Mucosa of descending colon (tissue), 3 donors: ENCODE measurements at regions not wholly inside any gene's neighbourhood (a gene's known extent, or its start where the extent isn't known, plus 50 kb on each side); places are given as distances from the start of the nearest gene placed in this dataset.

Experiments used
- ATAC-seq: fragments of 200-7000 bp; cut with Tn5 transposase; one replicate; pipeline ENCODE4 v1.9.1; 2020; ENCODE audit warnings: mild to moderate bottlenecking, moderate library complexity
- DNase-seq, 3 donors: peaks; one replicate each; pipeline ENCODE4 v3.0.0-alpha.2; 2020
- H3K36me3 ChIP-seq: fragments of 200-600 bp; one replicate; pipeline ENCODE4 v1.8.0; 2021; ENCODE audit warnings: low read depth, mild to moderate bottlenecking
- H3K4me1 ChIP-seq: fragments of 200-600 bp; one replicate; pipeline ENCODE4 v1.8.0; 2021; ENCODE audit warnings: low read depth, mild to moderate bottlenecking
- H3K4me3 ChIP-seq: fragments of 200-600 bp; one replicate; pipeline ENCODE4 v1.8.0; 2021; ENCODE audit warnings: mild to moderate bottlenecking
- H3K9me3 ChIP-seq: fragments of 200-600 bp; one replicate; pipeline ENCODE4 v1.8.0; 2021; ENCODE audit warnings: mild to moderate bottlenecking
- intact Hi-C, 2 donors: fragments of 100-400 bp; cut with DNase I in 1 of 2; cut with micrococcal nuclease in 1 of 2; formaldehyde crosslinking; loops; one replicate each; pipeline versions ENCODE4 v1.11.0 to v1.11.1; 2022; cut with DNase I, micrococcal nuclease
- TF ChIP-seq, protein P1 (sequence below): fragments of 200-600 bp; IDR thresholded peaks from one replicate; pipeline ENCODE4 v1.8.0; 2022; ENCODE audit warnings: antibody characterized with exemption, mild to moderate bottlenecking
- donor health status: DM: no; HTN: no; CAD: no; lungs with moderate emphysema.
- donor health status: DM: no; HTN: no; CAD: no.
- donor health status: DM: no; HTN: yes; CAD: no.

DNA sequence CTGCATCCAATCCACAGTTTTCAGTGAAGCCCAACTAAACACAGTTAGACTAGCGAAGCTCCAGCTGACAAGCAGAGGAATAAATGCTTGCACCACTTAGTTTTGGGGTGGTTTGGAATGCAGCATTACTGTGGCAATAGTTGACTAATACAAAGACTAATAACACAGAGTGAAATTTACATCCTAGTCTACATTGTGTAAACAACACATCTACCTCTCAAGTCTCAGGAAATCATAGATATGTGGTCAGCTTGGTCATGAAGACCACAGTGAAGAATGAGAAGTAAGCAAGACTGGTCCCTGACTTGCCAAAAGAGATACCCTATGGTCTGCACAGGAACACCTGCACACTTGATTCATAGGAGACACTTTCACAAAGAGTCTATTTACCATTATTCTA lies 155.1 kb upstream of the TANK start:
- intact Hi-C loops, result no loop called here
- H3K4me1 ChIP-seq, result no peaks in the 10 kb centered on the region
- no peaks in the 10 kb centered on the region for H3K9me3 ChIP-seq
- TF ChIP-seq, protein P1, sequence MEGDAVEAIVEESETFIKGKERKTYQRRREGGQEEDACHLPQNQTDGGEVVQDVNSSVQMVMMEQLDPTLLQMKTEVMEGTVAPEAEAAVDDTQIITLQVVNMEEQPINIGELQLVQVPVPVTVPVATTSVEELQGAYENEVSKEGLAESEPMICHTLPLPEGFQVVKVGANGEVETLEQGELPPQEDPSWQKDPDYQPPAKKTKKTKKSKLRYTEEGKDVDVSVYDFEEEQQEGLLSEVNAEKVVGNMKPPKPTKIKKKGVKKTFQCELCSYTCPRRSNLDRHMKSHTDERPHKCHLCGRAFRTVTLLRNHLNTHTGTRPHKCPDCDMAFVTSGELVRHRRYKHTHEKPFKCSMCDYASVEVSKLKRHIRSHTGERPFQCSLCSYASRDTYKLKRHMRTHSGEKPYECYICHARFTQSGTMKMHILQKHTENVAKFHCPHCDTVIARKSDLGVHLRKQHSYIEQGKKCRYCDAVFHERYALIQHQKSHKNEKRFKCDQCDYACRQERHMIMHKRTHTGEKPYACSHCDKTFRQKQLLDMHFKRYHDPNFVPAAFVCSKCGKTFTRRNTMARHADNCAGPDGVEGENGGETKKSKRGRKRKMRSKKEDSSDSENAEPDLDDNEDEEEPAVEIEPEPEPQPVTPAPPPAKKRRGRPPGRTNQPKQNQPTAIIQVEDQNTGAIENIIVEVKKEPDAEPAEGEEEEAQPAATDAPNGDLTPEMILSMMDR, result no peak
- no peaks in the 10 kb centered on the region for H3K36me3 ChIP-seq
- DNase-seq (no peak), ATAC-seq (no peak)
- H3K4me3 ChIP-seq, result no peak overlapping the region

DNA sequence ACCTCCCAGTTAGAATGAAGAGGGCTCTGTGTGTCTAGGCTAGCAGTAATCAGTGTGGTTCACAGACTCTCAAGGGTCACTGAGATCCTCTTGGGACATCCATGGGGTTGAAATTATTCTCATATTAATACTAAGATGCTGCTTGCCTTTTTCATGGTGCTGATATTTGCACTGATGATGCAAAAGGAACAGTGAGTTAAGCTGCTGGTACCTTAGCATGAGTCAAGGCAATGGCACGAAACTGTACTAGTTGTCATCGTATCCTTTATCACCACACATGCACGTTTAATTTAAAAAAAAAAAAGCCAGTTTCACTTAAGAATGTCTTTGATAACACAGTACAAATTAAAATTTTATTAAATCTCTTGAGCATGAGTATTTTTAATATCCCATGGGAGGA lies 151.9 kb upstream of the TANK start:
- DNase-seq (no peak), ATAC-seq (no peak)
- Histone ChIP-seq H3K4me3 (no peak overlapping the region), H3K9me3 (no peaks in the 10 kb centered on the region), H3K4me1 (no peaks in the 10 kb centered on the region), H3K36me3 (no peaks in the 10 kb centered on the region)
- intact Hi-C loops, result no loop called here
- TF ChIP-seq, protein P1, result no peak

DNA sequence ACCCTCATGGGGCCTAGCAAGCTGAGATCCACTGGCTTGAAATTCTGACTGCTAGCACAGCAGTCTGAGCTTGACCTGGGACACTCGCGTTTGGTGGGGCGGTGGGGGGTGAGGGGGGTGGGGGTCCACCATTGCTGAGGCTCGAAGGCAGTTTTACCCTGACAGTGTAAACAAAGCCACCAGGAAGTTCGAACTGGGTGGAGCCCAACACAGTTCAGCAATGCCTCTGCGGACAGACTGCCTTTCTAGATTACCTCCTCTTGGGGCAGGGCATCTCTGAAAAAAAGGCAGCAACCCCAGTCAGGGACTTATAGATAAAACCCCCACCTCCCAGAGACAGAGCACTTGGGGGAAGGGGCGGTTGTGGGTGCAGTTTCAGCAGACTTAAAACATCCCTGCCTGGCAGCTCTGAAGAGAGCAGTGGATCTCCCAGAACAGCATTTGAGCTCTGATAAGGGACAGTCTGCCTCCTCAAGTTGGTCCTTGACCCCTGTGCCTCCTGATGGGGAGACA lies 149.7 kb upstream of the TANK start:
- Histone ChIP-seq H3K36me3 (no peaks in the 10 kb centered on the region), H3K4me1 (no peaks in the 10 kb centered on the region), H3K9me3 (no peaks in the 10 kb centered on the region), H3K4me3 (no peak overlapping the region)
- TF ChIP-seq, protein P1, result no peak
- ATAC-seq, result no peak
- intact Hi-C loops, result no loop called here
- no peak for DNase-seq

DNA sequence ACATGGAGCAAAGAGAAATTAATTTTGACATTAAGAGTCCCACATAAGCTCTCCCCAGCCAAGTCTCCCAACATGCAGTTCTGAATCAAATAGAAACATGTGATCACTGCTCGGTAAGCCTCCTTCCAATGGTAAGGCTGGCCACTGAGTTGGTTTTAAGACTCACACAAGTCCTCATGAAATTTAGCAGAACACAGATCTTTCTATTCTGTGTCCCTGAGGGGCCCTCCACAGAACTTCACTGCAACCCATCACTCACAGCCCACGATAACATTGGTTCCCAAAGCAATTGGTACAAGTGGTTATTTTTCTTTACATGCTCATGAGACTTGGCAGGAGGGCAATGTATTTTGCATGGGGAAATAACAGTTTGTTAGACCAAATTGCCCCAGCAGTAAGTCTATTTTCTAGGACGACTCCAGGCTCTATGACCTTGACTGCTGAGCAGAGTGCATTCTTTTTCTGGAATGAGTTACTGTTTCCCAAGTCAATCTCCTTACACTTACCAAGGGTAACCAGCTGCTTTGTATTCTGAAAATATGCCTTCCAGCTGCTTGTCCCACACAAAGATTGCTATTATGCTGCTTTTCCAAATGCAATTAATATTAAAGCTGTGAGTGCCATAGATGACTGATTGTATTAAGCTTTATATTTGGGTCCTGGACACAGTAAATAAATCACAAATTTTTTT lies 142.3 kb upstream of the TANK start:
- Histone ChIP-seq H3K36me3 (no peaks in the 10 kb centered on the region), H3K9me3 (no peaks in the 10 kb centered on the region), H3K4me3 (no peak overlapping the region), H3K4me1 (no peaks in the 10 kb centered on the region)
- TF ChIP-seq, protein P1, result no peak
- ATAC-seq, result no peak
- DNase-seq, result no peak
- intact Hi-C loops, result no loop called here

DNA sequence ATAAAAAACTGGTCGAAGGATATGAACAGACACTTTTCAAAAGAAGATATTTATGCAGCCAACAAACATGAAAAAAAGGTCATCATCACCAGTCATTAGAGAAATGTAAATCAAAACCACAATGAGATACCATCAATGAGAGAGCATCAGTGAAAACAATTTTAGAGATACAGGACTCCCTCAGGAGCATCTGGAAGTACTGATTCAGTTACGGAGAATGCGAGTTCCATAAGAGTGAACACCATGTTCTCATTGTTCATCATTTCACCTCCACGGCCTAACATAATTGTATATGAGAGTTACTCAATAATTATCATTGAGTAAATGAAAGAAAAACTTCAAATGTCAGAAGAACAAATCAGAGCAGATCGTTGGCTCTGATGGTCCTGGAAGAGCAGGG lies 140.9 kb upstream of the TANK start:
- ATAC-seq (no peak), DNase-seq (no peak)
- H3K4me3 ChIP-seq, result no peak overlapping the region
- TF ChIP-seq, protein P1, result no peak
- H3K9me3 ChIP-seq, result no peaks in the 10 kb centered on the region
- H3K4me1 ChIP-seq, result no peaks in the 10 kb centered on the region
- intact Hi-C loops, result no loop called here
- no peaks in the 10 kb centered on the region for H3K36me3 ChIP-seq
